GM10248 (cell line): ENCODE measurements at regions not wholly inside any gene's neighbourhood (a gene's known extent, or its start where the extent isn't known, plus 50 kb on each side); places are given as distances from the start of the nearest gene placed in this dataset.
"Not testable (repeated sequence)": the region's sequence is repeated elsewhere in the genome, so short reads cannot be mapped to it uniquely, and the experiment has no call there.

ENCODE experiments used
- CTCF ChIA-PET: fragments of 300-600 bp; sonication (Branson Sonifier 250); formaldehyde crosslinking; extraction: SDS; loops from one replicate; lab custom pipeline; 2021; ENCODE audit warnings: antibody characterized with exemption; lab: Yijun Ruan, JAX
- POLR2A ChIA-PET: fragments of 350-650 bp; sonication (Branson Sonifier 250); formaldehyde crosslinking; extraction: SDS; loops from one replicate; lab custom pipeline; 2020; ENCODE audit warnings: antibody characterized with exemption; lab: Yijun Ruan, JAX
- DNase-seq: peaks from one replicate; pipeline ENCODE4 v3.0.0; 2012; ENCODE audit errors: extremely low spot score
- CTCF ChIP-seq: IDR thresholded peaks from 2 replicates; pipeline ENCODE4 v1.5.1; 2012; ENCODE audit warnings: mild to moderate bottlenecking, low read depth; ENCODE audit errors: extremely low read depth, missing control alignments, control extremely low read depth

GRCh38 chr15:30824518-30825195, 79.1 kb upstream of the FAN1 start:
- CTCF ChIA-PET, result no interaction called here
- DNase-seq, result no peak
- no peak for TF ChIP-seq CTCF
- POLR2A ChIA-PET, result no interaction called here

- ChIA-PET CTCF (interaction anchor here (0.9 to 1.5 kb wide), 4 partner anchors 10 to 661 kb away, joined by 3 to 4 read pairs (median 3); no protein-coding TSS in a partner anchor), POLR2A (no interaction called here)
- DNase-seq, result no peak
- TF ChIP-seq CTCF, result no peak
Measured at GRCh38 chr15:30827625-30828303, 76.0 kb upstream of the FAN1 start.

GRCh38 chr15:30828304-30828639, 75.4 kb upstream of the FAN1 start:
- CTCF ChIA-PET, result interaction anchor here (0.9 to 1.5 kb wide), 4 partner anchors 9 to 661 kb away, joined by 3 to 4 read pairs (median 3); no protein-coding TSS in a partner anchor
- DNase-seq, POLR2A ChIA-PET: not testable (repeated sequence)

- ChIA-PET POLR2A (no interaction called here), CTCF (interaction anchor here (0.9 to 1.6 kb wide), 2 partner anchors 11 to 28 kb away, joined by 3 to 4 read pairs; no protein-coding TSS in a partner anchor)
- no peak for DNase-seq
- no peak for TF ChIP-seq CTCF
Measured at GRCh38 chr15:30830961-30831360, 72.8 kb upstream of the FAN1 start.

GRCh38 chr15:30833379-30833778, 70.3 kb upstream of the FAN1 start:
- DNase-seq, POLR2A ChIA-PET, CTCF ChIA-PET: not testable (repeated sequence)

- DNase-seq, CTCF ChIA-PET, POLR2A ChIA-PET: not testable (repeated sequence)
Measured at GRCh38 chr15:30841639-30842038, 62.1 kb upstream of the FAN1 start.

GRCh38 chr15:30842798-30843472, 60.8 kb upstream of the FAN1 start:
- peak; percentile 32 for DNase-seq
- POLR2A ChIA-PET, CTCF ChIA-PET: not testable (repeated sequence)

- CTCF ChIA-PET, result interaction anchor here (1.0 to 2.5 kb wide), 3 partner anchors 10 to 283 kb away, joined by 3 to 17 read pairs (median 4); no protein-coding TSS in a partner anchor
- POLR2A ChIA-PET, DNase-seq: not testable (repeated sequence)
Measured at GRCh38 chr15:30845536-30845935, 58.2 kb upstream of the FAN1 start.
